ENCODE measurements at regions not wholly inside any gene's neighbourhood (a gene's known extent, or its start where the extent isn't known, plus 50 kb on each side); places are given as distances from the start of the nearest gene placed in this dataset.
"Not testable (repeated sequence)": the region's sequence is repeated elsewhere in the genome, so short reads cannot be mapped to it uniquely, and the experiment has no call there.

- no peak for DNase-seq
Measured at GRCh38 chrX:1906028-1906427, 291.2 kb downstream of the ASMT start.

GRCh38 chrX:1908996-1909395 lies 294.1 kb downstream of the ASMT start:
- DNase-seq, result not testable (repeated sequence)

- no peak for DNase-seq
Measured at GRCh38 chrX:1909419-1910206, 294.8 kb downstream of the ASMT start.

GRCh38 chrX:1910207-1910470 lies 295.3 kb downstream of the ASMT start:
- DNase-seq, result no peak

- DNase-seq, result no peak
Measured at GRCh38 chrX:1911401-1912128, 296.7 kb downstream of the ASMT start.

GRCh38 chrX:1912193-1912592 lies 297.3 kb downstream of the ASMT start:
- DNase-seq, result no peak

- no peak for DNase-seq
Measured at GRCh38 chrX:1914606-1915365, 299.9 kb downstream of the ASMT start.

GRCh38 chrX:1918780-1919179 lies 303.9 kb downstream of the ASMT start:
- no peak for DNase-seq

GRCh38 chrX:1925053-1925481 lies 310.2 kb downstream of the ASMT start:
- no peak for DNase-seq

GRCh38 chrX:1928805-1929204 lies 313.9 kb downstream of the ASMT start:
- no peak for DNase-seq

- no peak for DNase-seq
Measured at GRCh38 chrX:1932231-1932630, 317.4 kb downstream of the ASMT start.

- DNase-seq, result no peak
Measured at GRCh38 chrX:1933964-1934363, 319.1 kb downstream of the ASMT start.

- no peak for DNase-seq
Measured at GRCh38 chrX:1935805-1936204, 320.9 kb downstream of the ASMT start.

GRCh38 chrX:1938190-1938589 lies 323.3 kb downstream of the ASMT start:
- DNase-seq, result no peak

GRCh38 chrX:1941321-1941720 lies 326.5 kb downstream of the ASMT start:
- no peak for DNase-seq

- DNase-seq, result no peak
Measured at GRCh38 chrX:1945879-1946278, 331.0 kb downstream of the ASMT start.

- DNase-seq, result no peak
Measured at GRCh38 chrX:1946974-1947373, 332.1 kb downstream of the ASMT start.
